ENCODE measurements at regions not wholly inside any gene's neighbourhood (a gene's known extent, or its start where the extent isn't known, plus 50 kb on each side); places are given as distances from the start of the nearest gene placed in this dataset.
A peak's percentile ranks its signal among the peaks of the same experiment; 100 is the strongest.

DNA sequence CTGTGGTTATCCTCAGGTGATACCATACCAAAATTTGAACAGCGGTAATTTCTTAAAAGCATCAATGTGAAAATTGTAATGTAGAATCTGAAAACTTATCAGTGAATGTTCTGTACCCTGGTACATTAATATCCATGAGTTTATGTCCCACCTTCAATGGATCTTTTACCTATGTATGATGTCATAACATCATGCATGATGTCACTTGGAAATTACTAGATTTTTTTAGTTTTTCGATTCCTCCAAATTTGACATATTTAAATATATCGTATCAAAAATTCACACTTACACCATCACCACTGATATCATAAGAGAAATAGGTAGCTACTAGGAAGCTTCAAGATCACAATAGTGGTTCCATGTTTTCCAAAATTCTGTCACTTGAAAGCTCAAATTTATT lies 95.0 kb upstream of the AKR1E2 start:
- DNase-seq, result no peak

GRCh38 chr10:4725917-4726606 lies 99.9 kb upstream of the AKR1E2 start:
- no peak for DNase-seq

GRCh38 chr10:4723860-4724259 lies 102.1 kb upstream of the AKR1E2 start:
- DNase-seq, result no peak

- no peak for DNase-seq
These were observed 103.8 kb upstream of the AKR1E2 start for GRCh38 chr10:4721999-4722753.

DNA sequence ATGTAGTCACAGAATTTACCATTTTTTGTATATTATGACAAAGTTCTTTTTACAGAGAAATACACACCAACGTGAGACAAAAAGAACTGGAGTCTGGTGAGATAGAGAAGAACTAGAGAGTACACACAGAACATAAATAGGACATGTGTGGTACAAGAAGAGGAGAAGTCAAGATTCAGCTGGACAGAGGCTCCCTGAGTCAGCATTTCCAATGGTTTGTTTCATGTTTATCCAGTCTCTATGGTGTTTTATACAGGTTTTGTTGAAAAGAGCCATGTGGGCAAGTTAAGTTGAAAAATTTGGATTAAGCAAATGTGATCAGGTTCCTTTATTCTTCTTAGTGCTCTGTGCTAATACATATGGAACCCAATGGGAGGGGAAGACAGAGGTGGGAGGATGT lies 105.5 kb upstream of the AKR1E2 start:
- DNase-seq, result no peak

GRCh38 chr10:4719671-4720070 lies 106.3 kb upstream of the AKR1E2 start:
- DNase-seq, result no peak

GRCh38 chr10:4719036-4719435 lies 107.0 kb upstream of the AKR1E2 start:
- DNase-seq, result no peak

- DNase-seq, result no peak
These were observed 107.5 kb upstream of the AKR1E2 start for GRCh38 chr10:4718544-4718943.

DNA sequence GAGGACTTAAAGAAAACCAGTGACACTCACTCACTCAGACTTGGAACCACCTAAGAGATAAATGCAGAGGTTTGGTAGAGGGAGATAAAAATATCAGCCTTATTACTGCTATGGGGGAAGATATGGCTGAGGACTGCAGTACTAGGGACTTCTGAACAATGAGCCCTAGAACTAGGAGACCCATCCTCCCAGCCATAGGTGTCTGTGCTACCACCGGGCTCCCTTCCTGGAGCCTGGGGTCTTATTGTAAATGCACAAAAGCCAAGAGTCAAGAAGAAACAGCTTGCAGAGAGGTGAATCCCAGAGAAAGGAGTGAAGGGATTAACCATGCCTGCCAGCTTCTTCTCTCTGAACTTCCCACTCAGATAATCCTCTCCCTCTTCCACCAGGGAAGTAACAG lies 108.3 kb upstream of the AKR1E2 start:
- no peak for DNase-seq

GRCh38 chr10:4710858-4711257 lies 115.1 kb upstream of the AKR1E2 start:
- no peak for DNase-seq

DNA sequence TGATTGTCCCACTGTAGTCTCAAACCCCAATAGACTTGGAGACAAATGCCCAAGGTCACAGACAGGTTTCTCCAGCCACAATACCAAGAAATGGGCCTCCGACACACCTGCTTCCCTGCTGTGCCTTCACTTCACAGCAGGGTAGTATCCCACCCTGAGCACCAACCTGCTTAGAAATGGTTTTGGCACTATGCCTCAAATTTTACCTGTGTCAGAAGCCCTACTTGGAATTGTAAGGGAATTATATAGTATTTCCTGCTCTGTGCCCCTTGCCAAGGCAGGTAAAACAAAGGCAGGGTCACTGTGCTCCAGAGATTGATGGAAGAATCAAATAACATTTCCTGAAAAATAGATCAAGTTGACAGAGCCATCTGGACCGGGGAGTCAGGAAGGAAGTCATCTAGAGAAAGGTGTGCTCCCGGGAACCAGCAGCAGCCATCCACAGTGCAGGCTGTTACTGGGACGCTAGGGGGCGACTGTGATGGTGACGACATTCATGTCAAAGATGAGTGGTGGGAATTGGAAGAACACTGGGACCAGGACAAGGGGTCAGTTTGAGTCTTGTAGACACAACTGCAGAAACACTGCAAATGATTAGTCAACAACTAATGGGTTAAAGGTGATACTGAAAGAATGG lies 117.8 kb upstream of the AKR1E2 start:
- no peak for DNase-seq

DNA sequence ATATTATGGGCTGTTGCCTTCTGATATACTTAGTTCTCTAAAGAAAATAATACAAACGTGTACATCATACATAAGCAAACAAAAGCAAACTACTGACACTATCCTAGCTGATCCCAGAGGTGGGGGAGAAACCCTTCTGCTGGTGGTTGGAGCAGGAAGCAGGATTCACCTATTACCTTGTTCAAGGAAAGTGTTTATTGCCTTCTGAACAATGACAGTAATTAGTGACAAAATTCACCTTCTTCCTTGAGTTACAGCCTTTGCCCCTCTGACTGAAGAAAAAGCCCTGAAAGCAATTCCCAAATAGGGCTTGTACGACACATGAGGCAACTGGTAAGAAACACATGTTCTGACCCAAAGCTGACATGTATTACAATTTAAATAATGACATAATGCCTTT lies 118.8 kb upstream of the AKR1E2 start:
- no peak for DNase-seq

DNA sequence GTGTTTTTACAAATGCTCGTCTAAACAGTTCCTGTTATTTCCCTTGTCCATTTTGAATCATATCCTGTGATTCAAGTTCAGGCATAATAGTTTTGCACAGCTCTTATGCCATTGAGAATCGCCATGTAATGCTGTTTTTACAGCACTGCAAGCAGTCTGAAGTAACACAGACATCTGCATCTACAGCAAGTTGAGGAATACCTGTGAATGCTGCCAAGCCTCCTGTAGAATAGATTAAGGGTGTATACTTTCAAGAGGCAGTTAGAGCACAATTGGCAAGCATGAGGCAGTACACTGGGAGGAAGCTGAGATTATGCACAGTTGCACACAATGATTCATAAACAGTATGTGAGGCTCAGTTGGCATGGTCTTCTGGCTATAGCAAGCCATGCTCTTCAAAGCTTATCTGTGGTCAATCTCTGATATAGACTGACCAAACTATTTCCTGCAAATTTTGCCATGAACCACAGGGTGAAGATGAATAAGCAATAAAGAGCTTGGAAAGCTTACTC lies 121.9 kb upstream of the AKR1E2 start:
- DNase-seq, result peak; percentile 58

DNA sequence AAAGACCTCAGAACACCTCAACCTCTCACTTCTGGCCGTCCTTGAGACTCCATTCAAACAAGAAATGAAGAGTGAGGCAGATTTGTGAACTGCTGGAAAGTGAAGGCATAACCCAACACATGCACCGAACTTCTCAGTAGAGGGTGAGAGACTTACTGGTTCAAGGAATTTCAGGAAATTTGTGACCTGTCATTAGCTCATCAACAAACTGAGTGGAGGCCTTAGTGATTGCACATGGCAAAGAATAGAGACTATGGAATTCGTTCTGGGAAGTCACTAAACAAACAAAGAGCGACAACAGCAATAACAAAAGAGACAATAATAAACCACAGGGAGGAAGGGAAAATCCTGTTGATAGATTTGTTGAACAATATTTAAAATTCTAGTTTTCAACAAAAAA lies 125.0 kb upstream of the AKR1E2 start:
- no peak for DNase-seq

DNA sequence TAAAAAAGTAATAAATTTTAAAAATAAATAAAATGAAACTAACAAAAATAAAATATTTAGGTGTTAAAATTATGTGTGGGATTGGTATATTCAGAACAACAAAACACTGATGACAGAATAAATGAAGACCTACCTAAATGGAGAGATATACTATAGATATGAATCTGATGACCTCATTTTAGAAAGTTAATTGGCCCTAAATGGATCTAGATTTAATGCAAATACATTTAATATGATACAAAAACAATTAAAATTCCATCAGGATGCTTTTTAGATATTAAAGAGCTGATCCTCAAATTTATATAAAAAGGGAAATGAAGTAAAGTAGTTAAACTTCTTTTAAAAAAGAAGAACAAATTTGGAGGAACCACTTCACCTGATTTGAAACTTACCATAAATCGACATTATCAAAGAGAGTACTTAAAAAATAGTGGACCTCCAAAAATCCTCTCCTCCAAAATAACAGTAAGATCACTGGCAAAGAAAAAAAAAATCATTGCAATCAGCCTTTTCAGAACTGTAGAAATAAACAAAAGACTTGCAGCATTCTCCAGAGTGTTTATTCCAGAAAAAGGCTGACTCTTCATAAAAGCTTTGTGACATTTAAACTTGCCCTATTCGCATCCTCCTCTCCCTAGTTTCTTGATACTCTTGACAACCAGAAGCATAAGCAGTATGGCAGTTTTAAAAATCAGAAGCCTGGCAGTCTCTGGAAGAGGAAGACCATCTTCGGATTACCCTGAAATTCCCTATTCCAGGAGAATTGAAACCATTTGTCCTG lies 125.9 kb upstream of the AKR1E2 start:
- DNase-seq, result no peak

DNA sequence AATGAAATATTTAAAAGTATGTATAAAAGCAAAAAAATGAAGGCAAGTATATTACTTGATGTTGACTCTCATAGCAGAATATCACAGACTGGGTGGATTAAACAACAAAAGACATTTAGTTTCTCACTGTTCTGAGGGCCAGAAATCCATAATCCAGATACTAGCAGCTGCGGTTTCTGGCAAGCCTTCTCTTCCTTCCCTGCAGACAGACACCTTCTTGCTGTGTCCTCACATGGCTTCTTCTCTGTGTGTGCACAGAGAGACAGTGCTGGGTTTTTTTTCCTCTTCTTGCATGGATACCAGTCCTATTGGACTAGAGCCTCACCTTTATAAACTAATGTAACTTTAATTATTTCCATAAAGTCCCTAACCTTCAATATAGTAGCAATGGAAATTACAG lies 127.9 kb upstream of the AKR1E2 start:
- DNase-seq, result no peak

- DNase-seq, result no peak
These were observed 129.8 kb upstream of the AKR1E2 start for GRCh38 chr10:4696186-4696585.

GRCh38 chr10:4693967-4694366 lies 132.0 kb upstream of the AKR1E2 start:
- no peak for DNase-seq

- no peak for DNase-seq
These were observed 133.8 kb upstream of the AKR1E2 start for GRCh38 chr10:4692206-4692605.

DNA sequence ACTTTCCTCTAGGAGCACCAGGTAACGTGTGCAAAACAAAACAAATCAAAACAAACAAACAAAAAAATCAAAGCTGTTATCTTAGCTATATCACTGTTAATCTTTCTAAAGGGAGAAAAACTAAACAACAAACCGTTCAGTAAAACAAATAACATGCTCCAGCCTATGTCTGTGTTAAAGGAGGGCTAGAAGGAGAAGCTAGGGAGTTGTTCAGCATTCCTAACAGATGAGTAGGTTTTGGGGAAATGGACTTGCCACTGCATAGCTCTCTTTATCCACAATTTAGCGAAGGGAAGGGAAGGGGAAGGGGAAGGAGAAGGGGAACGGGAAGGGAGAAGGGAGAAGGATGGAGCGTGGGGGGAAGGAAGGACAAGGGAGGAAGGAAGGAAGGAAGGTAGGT lies 134.2 kb upstream of the AKR1E2 start:
- no peak for DNase-seq

DNA sequence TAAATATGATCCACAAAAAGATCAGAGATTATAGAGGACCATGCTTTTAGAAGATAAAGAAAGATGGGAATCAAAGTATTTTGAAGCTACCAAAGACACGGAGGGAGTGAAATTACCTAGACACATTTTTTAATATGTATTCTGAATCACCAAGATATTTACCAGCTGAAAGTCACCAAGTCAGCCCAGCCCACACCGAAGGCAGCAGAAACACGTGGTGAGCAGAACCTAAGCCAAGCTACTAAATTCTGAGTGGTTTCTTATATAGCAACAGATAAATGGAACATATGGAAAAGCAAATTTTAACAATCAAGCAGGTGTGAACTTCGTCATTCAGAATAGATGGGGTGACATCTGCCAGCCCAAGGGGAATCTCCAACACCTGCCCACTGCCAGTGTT lies 134.7 kb upstream of the AKR1E2 start:
- DNase-seq, result no peak

GRCh38 chr10:4688601-4689000 lies 137.4 kb upstream of the AKR1E2 start:
- DNase-seq, result no peak

- DNase-seq, result no peak
These were observed 137.8 kb upstream of the AKR1E2 start for GRCh38 chr10:4688168-4688567.

Data from left hindlimb (tissue), 1 donor.